Retinal pigment epithelial cell (primary cell): ENCODE measurements at regions not wholly inside any gene's neighbourhood (a gene's known extent, or its start where the extent isn't known, plus 50 kb on each side); places are given as distances from the start of the nearest gene placed in this dataset.
"Not testable (repeated sequence)": the region's sequence is repeated elsewhere in the genome, so short reads cannot be mapped to it uniquely, and the experiment has no call there.

Experiments used
- DNase-seq: peaks from one replicate; pipeline ENCODE4 v3.0.0-alpha.2; 2010; ENCODE audit warnings: low read depth
- H3K4me3 ChIP-seq: 2 replicates; pipeline ENCODE4 v1.5.1; 2011; ENCODE audit warnings: mild to moderate bottlenecking, low read length, control low read depth, moderate library complexity

DNA sequence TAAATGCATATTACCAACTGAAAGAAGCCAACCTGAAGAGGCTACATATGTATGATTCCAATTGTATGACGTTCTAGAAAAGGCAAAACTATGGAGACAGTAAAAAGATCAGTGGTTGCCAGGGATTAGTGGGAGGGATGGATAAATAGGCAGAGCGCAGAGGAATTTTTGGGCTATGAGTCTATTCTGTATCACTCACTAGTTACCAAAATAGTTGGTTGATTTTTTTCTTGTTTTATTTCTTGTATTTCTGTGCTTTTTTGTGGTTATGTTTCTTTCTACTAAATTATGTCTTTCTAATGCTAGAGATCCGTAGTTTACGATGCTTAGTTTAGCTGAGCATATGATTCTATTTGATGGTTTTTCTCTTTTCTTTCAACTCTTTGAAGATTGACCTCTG, 277.9 kb upstream of the NBPF12 start:
- H3K4me3 ChIP-seq, DNase-seq: not testable (repeated sequence)

DNA sequence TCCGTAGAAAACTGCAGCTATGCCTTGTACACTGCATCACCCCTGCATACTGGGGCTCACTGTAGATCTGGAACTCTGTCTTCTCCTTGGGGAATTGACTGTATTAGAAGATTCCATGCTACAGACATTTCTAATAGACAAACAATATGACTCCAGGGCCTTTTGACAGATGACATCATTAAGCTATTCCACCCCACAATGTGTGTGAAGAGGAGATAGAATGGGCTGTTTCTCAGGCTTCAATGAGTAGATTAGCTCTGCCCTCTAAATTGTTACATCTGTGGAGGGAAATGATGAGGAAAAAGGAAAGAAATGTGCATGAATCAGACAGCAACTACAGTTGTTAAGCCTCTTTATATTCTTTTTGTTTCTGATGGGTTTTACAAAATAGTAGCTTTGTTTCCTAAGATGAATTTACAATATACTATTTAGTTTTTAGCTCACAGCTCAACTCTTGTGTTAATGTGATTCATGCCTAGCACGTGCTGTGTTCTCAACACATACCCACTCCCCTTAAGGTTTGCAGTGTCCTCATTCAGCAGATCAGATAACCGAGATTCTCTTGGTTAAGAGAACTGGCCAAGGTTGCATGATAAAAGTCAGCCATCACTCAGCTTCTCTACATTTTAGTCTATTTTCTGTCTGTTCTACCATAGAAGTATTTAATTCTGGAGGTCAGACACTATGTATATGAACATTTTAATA, 281.6 kb upstream of the NBPF12 start:
- not testable (repeated sequence) for H3K4me3 ChIP-seq, DNase-seq

DNA sequence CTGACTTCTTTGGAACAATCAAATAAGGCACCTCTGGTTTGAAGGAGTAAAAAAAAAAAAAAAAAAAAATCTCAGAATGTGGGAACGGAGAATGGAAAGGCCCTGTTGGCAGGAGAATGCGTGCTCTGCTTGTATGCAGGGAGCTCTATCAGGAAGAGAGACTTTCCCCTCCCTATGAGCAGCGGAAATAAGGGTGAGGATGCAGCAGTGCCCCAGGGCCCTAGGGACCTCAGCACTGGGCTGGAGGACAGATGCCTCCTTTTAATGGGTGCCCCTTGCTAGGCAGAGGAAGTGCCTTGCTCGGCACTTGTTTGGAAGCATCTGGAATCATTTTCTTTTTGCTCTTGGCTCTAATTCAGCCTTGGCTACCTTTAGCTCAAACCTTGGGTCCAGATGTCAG, 283.4 kb upstream of the NBPF12 start:
- not testable (repeated sequence) for H3K4me3 ChIP-seq, DNase-seq

DNA sequence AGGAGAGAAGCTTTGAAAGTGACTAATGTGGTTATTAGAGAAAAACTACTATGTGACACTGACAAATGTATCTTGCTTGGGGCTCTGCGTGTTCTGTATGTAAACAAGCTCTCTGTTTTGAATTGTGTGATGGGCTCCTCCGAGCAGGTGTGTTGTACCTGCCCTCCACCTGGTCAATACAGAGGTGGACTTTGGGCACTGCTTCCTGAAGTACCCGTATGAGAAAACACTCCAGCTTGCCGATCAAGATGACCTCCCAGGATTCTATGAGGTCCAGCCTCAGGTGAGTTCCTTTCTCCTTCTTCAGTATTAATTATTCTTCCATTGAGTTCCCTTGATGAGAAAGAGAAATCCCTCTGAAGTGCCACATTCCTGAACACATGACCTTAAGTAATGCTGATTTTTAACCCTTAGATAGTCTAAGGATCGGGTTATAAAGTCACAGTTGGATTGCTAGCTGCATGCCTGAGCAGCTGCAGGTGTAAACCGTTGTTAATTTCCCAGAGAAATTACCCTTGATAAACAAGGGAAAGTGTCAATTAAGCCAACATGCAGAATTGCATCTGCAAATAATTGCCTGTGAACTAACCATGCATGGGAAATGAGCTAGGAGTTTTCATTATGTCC, 292.0 kb upstream of the NBPF12 start:
- not testable (repeated sequence) for H3K4me3 ChIP-seq, DNase-seq

DNA sequence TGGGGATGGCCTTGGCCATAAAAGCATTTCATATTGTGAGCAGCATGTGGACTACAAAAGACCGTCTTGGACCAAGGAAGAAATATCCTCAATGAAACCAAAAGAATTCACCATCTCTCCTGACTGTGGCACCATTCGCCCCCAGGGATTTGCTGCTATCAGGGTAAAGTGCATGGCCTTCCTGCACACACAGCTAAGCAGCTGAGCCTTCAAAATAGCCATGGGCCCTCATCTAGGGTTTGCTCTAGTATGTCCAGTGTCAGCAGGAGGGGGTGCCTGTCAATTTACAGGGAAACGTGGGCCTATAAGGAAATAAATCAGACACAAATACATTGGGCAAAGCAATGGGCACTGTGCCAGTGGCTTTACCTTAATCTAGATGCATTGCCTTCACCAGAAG, 296.6 kb upstream of the NBPF12 start:
- H3K4me3 ChIP-seq, DNase-seq: not testable (repeated sequence)

DNA sequence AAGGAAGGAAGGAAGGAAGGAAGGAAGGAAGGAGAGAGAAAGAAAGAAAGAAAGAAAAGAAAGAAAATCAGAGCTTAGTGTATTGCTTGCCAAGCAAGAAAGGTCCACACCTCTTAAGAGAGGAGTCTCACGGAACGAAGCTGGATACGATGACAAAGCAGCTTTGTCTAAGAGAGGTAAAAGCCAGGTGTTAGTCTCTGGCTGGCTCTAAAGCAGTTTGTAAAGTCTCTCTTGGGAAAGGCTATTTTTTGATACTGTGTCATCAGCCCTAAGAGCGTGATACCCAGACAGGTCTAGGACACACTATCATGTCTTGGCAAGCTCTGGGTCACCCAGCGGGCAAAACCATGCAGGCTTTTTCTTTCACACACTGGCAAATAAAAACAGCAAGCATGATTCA, 297.5 kb upstream of the NBPF12 start:
- DNase-seq, H3K4me3 ChIP-seq: not testable (repeated sequence)

DNA sequence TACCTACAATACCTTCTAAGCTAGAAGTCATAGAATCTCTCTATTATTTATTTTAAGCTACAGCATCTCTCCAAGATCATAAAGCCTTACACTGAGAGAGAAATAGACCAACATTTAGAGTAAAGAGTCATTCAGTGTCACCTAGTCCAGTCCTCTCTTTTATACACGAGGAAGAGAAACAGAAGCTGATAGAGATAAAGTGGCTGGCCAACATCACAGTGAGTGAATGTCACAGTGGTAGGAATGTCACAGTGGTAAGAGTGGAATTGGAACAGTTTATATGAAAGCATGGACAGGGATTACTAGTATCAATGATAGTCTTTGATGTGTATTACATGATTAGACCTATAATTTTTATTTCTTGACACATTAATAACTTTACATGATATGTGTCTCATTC, 307.8 kb upstream of the NBPF12 start:
- DNase-seq, H3K4me3 ChIP-seq: not testable (repeated sequence)

DNA sequence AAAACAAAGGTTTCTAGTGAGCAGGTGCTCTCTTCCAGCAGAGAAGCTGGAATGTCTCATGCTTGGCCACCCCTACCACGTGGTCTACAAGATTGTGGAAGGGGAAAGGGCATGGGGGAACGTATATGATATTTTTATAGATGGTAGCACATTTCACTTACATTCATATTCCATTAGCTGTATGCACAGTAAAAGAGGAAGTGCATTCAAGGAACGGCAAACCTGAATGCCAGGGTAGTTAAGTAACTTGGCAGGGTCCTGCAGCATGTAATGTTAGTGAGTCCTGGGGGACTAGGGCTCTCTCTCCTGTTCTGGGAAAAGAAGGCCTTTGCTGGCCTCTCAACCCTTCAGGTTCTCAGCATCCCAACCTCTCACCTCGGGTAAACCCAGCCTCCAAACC, 319.5 kb upstream of the NBPF12 start:
- not testable (repeated sequence) for H3K4me3 ChIP-seq, DNase-seq

DNA sequence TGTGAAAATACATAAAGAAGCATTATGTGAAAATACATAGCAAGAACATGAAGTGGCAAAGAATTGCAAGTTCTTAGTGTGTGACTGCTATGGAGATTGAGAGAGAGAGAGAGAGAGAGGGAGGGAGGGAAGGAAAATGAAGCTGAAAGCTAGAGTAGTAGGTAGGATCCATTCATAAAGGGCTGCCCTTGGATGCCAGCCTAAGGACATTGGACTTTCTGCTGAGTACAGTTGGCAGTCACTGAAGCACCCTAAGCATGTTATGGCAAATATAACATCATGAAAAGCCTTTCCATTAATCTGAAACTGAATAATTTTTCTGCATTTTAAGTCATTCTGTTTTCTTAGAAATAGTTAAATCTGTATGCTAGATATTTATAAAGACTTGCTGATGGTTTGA, 333.4 kb upstream of the NBPF12 start:
- not testable (repeated sequence) for H3K4me3 ChIP-seq, DNase-seq

DNA sequence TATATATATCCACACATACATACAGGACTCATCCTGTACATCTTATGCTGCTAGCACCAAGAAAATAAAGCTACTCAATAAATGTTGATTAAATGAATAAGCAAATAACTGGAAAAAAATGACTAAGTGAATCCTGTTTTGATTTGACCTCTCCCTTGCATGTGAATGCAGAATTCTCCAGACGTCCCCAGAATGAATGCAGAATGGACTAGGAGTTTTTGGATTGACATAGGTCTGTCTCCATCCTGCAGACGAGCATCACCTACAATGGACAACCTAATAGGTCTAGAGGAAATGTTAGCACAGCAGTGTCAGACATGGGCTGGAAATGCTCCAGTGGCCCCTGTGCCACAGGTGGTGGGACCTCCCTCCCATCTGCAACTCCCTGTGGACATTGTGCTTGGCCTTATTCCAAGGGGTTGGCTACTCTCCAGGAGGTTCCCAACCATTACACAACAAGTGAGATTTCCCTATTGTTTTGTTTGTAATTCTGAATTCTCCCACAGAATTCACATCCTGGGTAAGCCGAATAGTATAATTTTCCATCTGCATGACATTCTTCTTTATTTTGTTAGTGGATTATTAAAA, 337.3 kb upstream of the NBPF12 start:
- not testable (repeated sequence) for DNase-seq, H3K4me3 ChIP-seq

DNA sequence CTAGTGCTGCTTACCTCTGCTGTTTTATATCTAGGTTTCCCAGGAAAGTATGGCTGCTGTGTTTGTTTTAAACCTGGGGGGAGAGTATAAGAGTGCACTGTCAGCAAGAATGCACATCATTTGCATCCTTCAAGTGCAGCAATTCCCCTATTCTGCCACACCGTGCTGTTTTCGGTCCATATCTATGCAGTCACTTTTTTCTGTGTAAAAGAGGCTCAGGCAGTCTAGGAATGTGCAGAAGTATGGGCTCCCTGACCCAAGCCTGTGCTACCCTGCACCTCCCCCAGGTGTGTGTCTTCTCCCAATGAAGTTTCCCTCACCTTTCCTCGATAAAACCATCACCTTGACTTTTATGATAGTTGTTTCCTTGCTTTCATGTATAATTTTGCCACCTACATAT, 338.2 kb upstream of the NBPF12 start:
- DNase-seq, H3K4me3 ChIP-seq: not testable (repeated sequence)

DNA sequence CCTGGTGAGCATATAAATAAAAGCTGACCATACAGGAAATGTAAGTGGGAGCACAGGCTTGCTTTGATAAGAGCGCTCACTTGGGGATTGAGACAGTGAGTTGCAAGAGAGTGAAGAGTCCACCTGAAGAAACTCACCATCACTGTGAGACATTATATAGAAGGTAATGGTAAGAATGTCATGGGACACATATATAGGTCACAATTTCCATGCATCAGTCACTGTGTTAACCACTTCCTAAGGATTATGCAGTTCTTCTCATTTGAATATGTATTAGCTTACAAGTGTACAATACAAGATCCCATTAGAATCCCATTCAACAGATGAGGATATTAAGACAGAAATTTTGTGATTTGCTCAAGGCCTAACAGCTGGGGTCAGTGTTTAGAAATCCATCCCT, 352.4 kb upstream of the NOTCH2NLA start:
- not testable (repeated sequence) for H3K4me3 ChIP-seq, DNase-seq

DNA sequence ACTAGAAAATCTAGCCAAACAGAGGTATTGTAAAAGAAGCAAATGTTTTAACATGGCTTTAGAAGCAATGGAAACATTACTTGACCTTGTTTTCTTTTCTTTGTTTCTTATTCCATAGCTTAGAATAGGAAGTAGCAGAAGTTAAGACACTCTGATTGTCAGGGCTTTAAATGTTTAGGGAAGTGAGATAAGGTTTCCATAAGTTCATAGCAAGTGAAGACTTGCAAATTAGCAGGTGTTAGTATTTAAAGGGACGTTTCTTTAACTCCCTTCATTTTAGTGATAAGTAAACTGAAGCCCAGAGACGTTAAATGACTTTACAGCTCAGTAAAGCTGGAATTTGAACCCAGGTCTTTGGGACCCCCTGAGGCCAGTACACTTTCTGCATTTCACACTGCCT, 338.7 kb upstream of the NOTCH2NLA start:
- not testable (repeated sequence) for H3K4me3 ChIP-seq, DNase-seq

DNA sequence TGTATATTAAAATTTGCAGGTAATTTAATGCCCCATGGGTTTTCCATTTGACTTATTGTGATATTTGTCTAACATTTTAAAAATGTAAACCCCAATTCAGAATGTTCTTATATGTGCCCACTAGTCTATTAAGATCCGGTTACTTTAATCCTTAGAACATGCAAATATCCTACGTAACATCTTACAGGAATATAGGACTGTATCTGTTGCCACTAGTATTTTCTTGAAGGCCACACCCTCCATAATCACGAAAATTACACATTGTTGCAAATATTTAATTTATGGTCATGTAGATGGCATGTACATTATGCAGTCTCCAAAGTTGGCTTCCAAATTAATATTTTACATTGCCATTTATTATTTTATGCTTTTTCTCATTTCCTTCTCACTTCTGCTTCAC, 329.2 kb upstream of the NOTCH2NLA start:
- H3K4me3 ChIP-seq, DNase-seq: not testable (repeated sequence)

DNA sequence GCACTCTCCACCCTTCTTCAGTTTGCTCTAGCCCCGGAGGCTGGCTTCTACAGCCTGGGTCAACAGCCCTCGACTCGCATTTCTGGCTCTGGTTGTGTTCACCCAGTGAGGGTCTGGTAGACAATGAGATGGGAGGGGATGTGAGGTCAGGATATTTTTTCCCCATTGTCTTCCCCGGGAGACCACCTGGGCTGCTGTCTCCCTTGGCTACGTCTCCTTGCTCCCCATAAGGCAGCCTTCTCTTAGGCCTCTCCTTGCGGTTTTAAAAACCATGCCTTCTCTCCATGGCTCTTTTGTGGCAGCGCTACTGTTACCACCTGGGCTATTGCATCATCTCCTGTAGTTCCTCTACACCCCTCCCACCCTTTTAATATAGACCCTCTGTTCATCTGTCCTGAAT, 327.6 kb upstream of the NOTCH2NLA start:
- DNase-seq, H3K4me3 ChIP-seq: not testable (repeated sequence)

DNA sequence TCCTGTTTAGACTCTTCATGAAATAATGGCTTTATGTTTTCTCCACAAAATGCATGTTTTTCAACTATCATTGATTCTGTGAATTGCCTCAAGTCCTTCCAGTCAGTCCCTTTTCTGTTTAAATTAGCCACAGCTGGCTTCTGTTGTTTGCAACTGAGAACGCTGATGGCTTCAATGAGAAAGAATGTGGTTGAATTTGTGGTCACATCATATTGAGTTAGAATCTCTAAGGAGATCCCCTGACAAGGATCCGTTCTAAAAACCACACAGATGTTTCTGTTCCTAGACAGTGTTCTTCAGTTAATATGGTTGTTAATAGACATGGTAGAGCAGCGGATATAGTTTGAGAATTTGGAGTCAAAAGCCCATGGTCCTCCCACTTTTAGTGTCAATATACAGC, 323.6 kb upstream of the NOTCH2NLA start:
- DNase-seq, H3K4me3 ChIP-seq: not testable (repeated sequence)

DNA sequence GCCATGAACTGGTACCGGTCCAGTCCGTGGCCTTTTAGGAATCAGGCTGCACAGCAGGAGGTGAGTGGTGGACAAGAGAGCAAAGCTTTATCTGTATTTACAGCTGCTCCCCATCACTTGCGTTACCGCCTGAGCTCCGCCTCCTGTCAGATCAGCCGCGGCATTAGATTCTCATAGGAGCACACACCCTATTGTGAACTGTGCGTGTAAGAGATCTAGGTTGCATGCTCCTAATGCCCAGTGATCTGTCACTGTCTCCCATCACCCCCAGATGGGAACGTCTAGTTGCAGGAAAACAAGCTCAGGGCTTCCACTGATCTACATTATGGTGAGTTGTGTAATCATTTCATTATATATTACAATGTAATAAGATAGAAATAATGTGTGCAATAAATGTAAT, 319.9 kb upstream of the NOTCH2NLA start:
- DNase-seq, H3K4me3 ChIP-seq: not testable (repeated sequence)

DNA sequence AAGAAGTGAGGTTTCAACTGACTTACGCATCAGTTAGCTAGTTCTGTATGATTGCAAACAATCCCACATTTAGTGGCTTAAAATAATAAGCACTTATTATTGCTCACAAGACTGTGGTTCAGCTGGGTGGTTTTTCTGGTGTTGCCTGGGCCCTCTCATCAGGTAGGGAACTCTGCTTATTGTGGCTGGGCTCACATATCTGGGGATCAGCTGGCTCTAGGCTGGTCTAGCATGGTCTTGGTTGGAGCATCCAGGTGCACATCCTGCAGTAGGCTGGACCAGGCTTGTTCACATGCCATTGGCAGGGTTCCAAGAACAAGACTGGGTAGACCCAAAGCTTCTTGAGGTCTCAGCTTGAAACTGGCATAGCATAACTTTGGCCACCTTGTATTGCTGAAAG, 317.4 kb upstream of the NOTCH2NLA start:
- H3K4me3 ChIP-seq, DNase-seq: not testable (repeated sequence)

DNA sequence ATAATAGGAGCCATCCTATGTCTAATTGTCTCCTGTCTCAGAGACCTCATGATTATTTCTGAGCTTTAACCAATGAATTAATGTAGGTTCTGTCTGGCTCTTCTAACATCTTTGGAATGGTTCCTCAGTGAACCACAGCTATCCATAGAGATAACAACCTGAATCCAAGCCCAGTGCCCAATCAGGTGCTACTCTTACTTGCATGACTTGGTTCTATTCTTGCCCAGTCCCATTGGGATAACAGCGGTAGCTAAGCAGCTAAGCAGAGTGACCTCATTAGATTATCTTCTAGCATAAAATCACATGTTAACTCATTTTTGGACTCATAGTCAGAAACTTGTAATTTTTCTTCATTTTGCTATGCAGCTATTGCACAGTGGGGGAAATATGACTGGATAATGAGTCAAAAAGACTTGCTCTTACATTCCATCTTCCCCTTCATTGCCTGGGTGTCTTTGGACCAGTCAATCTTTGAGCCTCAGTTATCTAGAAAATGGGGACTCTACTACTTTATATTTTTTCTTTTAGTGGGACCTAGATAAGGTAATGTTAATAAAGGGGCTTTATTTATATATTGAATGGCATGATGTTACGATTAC, 309.1 kb upstream of the NOTCH2NLA start:
- DNase-seq, H3K4me3 ChIP-seq: not testable (repeated sequence)

DNA sequence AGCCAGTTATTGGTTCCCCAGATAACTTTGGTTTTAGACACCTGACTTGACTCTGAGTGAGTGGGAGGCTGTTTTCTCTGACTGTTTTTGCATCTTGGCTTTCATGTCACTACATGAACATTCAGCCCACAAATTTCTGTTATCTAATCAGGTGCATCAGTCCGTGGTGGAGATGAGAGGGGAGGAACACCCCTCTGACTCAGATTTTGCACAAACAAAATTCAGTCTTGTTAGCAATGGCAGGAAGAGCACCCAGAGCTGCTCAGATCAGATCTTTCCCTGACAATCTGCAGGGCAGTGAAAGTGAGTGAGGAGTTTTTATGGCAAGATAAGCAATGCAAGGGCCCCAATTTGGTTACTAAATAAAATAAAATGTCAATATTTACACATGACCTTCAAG, 307.2 kb upstream of the NOTCH2NLA start:
- not testable (repeated sequence) for H3K4me3 ChIP-seq, DNase-seq
